Activated T-helper 9 cell treated with anti-CD3 and anti-CD28 coated beads, Interleukin-2, amount 50 U/mL, for 16 hours (primary cell): ENCODE measurements at regions not wholly inside any gene's neighbourhood (a gene's known extent, or its start where the extent isn't known, plus 50 kb on each side); places are given as distances from the start of the nearest gene placed in this dataset.

Source experiments
- DNase-seq: peaks from one replicate; pipeline ENCODE4 v3.0.0-alpha.2; 2020; ENCODE audit warnings: low read depth

DNA sequence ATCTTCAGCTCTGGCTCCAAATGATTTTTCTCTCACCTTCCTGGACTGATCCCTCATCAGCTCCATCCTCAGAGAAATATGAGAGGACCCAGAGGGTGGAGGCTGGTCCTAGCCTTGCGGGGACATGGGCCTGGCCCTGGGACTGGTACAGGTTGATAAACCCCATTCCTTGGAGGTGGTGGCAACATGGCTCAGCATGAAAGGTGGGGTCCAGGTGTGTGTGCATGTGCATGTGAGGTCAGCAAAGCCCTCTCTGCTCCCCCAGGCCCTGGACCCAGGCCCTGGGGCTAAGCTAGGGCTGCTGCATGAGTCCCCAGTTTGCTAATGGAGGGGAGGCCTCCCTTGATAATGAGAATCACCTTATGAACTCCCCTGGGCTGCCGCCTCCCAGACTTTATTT, 363.1 kb downstream of the MATN1 start:
- no peak for DNase-seq

DNA sequence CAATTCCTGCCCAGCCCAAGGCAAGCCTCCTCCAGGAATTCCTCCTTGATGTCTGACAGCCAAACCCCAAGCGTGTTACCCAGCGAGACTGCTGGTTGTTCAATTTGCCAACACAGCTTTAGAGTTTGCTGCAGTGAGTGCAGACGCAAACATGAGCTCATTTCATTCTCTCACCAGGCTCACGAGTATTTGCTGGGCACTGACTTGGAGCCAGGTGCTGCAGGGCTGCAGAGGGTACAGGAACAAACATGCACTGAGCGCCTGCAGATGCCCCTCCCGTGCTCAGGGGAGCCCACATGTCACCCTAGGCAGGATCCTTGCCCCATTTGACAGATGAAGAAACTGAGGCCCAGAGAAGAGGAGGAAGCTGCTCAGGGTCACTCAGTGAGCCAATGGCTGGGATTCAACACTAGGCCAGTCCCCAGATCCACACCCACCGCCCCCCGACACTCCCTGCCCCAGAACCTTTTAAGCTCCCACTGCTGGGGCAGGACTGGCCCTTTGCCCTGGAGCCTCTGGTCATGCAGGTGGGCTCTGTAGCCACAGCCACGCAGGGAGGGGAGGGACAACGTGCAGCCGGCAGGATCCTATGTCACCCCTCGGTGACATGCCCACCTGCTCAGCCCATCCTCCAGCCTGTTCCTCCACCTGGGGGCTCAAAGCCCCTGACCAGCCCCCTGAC, 363.7 kb downstream of the MATN1 start:
- no peak for DNase-seq

- DNase-seq = no peak
Observed at GRCh38 chr1:30358500-30358899, 364.9 kb downstream of the MATN1 start.

DNA sequence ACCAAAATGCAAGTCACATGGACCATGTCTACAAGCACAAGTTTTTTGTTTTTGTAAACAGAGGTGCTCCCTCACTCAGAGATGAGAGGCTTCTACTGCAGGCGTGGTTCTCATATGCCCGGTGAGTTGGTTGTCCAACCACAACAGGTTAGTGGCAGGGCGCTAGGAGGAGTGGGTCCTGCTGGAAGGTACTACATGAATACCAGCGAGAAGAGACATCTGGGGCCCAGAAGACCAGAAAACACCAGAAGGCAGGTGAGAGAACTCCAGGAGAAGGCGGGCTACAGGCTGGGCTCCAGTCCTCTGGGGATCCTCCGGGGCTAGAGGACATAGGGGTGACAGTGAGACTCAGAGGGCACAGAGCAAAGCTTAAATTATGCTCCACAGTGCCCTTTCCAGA, 366.5 kb downstream of the MATN1 start:
- DNase-seq = no peak

- DNase-seq = no peak
Observed at GRCh38 chr1:30354410-30354809, 369.0 kb downstream of the MATN1 start.

DNA sequence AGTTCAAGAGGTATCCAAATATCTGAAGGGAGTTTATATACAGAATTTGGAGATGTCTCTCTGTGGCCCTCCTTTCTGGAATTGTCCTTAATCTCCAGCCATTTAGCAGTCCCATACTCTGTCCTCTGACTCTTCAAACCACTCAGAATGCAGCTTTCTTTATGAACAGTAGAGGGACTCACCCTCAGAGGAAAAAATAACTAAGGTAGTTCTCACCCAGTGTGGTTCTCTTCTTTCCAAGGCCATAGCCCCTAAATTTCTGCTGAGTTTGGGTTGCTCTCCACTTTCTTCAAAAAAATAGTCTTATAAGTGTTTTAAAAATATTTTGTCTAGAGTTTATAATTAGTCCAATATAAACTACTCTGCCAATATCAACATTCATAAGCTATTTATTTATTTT, 369.7 kb downstream of the MATN1 start:
- DNase-seq = no peak

DNA sequence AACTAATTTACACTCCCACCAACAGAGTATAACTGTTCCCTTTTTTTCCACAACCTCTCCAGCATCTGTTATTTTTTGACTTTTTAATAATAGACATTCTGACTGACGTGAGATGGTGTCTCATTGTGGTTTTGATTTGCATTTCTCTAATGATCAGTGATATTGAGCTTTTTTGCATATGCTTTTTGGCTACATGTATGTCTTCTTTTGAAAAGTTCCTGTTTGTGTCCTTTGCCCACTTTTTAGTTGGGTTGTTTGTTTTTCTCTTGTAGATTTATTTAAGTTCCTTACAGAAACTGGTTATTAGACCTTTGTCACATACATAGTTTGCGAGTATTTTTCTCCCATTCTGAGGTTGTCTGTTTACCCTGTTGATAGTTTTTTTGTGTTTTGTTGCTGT, 375.2 kb downstream of the MATN1 start:
- no peak for DNase-seq

DNA sequence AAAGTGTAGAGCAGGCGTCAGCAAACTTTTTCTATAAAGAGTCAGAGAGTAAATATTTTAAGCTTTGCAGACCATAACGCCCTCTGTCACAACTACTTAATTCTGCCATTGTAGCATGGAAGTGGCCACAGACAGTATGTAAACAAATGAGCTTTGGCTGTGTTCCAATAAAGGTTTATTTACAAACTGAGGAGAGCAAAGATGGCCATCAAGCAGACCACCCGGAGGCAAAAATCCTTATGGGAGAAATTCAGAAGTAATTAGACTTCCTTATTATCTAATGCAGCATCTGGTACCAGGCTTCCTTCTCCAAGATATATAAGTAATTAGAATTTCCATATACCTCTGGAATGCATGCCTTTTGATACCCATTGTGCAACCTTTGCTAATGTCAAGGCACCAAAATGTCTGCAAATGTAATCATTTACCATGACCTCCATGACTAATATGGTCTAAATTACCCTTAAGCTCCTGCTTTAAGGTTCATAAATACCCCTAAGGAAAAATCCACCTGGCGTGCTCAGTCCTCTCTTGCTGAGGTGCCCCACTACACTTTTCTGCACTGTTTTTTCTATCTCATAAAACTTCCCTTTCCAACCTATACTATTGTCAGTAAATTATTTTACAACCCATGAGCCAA, 377.8 kb downstream of the MATN1 start:
- DNase-seq = no peak

GRCh38 chr1:30343562-30343961, 379.8 kb downstream of the MATN1 start:
- DNase-seq = no peak

- no peak for DNase-seq
Observed at GRCh38 chr1:30342535-30343141, 380.7 kb downstream of the MATN1 start.

- DNase-seq = no peak
Observed at GRCh38 chr1:30340934-30341333, 382.5 kb downstream of the MATN1 start.

DNA sequence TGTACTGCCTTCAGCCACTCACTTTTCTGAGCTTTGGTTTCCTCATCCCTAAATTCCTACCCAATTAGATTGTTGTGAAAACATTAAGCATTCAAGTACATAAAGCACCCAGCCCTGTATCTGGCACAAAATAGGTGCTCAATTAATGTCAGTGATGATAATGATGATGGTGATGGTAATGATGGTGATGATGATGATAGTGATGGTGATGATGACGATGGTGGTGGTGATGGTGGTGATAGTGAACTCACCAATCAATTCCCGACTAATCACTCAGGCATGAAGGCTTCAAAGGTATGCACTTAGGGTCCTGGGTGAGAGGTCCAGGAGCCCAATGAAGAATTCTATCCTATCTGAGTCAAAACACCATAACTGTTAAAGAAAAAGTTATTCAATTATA, 383.5 kb downstream of the MATN1 start:
- no peak for DNase-seq

DNA sequence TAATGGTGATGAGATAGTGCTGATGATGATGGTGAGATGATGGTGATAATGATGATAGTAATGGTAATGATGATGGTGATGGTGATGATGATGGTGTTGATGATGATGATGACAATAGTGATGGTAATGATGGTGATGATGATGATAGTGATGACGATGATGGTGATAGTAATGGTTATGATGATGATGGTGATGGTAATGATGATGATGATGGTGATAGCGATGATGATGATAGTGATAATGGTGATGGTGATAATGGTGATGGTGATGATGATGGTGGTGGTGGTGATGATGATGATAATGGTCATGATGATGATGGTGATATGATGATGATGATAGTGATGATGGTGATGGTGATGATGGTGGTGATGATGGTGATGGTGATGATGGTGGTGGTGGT, 384.6 kb downstream of the MATN1 start:
- DNase-seq = no peak

DNA sequence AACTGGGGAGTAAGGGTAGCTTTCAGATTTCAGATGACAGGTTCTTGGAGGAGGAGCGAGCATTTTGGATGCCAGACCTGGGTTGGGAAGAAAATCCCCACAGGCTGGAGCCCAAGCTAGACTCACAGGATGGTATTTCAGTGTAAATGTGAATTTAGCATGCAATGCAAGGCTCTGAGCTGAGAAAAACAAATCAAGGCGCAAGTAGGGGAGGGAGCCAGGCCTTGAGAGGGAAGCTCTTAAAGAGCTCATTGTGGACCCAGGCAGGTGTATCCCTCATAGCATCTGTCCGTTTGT, 386.1 kb downstream of the MATN1 start:
- no peak for DNase-seq

DNA sequence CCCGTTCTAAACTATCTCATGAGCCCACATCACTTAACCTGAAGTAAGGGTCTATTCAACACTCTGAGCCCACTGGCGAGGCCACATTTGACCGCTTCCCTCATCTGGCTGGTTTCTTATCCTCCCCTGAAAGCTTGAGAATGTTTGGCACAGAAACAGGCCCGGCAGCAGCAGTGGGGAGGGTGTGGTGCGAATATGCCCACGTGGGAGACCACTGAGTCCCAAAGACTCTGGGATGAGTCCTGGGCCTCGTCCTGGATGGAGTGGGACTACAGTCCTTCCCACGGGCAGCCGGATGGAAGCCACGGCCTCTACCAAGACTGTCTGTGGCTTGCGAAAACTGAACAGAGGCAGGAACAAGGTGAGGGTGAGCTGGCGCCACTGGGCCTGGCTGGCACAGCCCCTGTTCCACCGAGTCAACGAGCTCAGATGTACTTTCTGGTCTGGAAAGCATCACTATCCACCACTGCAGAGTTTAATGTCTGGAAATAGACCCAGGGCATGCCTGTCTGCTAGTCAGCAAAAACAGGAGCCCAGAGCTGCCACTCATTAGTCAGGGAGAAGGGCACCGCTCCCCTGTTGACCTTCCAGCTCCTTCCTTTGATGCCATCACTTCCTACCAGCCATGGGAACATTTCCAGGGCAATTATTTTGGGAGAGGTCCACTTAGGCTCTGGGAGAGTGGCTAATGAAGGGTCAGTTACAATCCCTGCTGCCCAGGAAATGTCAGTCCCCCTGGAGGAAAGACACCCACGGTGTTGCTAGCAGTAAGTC, 386.6 kb downstream of the MATN1 start:
- DNase-seq = no peak

DNA sequence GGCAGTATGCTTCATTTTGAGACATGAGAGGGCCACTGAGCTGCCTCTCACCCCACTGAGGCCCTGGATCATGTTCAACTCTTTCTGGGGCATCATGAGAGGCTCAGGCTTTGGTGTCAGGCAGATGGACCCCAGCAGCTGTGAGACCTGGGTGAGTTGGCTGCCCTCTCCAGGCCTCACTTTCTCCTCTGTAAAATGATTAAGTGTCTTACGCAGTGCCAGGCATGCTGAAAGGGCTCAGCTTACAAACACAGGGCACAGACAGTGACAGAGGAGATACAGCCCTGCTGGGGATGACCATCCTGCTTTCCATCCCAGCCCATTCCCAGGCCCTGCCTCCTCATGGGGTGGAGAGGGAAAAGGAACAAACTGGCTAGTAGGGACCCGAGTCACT, 387.4 kb downstream of the MATN1 start:
- DNase-seq = no peak

- no peak for DNase-seq
Observed at GRCh38 chr1:30335389-30335996, 387.9 kb downstream of the MATN1 start.

DNA sequence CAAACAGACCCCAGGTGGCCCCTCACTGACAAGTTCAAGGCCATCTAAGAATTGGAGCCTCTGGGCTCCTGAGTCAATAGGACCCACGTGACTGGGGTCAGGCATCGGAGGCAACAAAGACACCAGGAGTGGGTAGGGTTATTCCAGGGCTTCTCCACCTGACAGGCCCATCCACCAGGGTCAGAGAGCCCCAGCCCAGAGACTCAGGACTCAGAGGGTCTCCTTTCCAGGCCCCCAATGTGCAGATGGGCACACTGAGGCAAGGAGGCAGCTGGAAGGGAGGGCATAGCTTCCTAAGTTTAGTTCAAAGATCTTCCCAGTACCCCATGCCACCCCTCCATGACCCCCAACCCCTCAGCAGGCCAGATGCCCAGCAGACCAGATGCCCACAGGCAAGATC, 388.6 kb downstream of the MATN1 start:
- DNase-seq = no peak

DNA sequence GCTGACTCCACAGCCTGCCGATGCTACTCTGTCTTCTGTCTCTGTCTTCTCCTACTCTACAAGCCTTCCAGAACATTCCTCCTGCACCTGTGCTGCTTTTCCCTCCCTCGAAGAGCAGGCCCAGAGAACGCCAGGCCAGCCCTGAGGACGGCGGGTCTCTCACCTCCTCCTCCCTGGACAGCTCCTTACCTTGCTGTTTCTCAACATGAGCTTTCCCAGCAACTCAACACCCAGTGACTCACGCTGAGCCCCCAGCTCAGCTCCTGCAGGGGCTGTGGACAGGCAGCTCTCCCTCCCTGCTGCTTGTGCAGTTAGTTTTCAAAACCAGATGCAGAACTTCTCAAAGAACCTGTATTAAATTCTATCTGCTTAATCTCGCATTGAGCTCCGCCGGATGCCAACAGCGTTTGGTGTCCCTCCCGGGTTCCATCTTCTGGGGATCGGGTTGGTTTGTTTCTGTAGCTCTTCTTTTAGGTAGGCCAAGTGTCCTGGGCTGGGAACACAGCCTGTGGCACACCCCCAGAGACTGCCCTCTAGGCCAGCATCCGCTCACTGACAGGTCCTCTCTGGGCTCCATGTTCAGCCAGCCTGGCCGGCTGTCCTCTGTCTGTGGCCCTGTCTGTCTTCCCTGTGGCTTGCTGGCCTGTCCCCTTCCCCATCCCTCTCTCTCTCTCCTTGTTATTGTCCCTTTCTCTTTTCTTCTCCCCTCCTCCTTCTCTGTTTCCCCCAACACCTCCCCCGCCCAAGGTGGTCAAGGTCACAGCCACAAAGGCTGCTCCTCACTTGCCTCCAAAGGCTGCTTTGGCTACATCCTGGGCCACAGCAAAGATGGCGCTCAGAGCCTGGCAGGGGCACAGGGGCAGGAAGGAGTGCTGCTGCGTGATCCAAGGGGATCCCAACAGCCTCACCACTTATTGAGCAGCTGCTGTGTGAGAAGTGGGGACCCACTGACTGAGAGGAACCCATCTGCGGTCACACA, 391.0 kb downstream of the MATN1 start:
- no peak for DNase-seq

DNA sequence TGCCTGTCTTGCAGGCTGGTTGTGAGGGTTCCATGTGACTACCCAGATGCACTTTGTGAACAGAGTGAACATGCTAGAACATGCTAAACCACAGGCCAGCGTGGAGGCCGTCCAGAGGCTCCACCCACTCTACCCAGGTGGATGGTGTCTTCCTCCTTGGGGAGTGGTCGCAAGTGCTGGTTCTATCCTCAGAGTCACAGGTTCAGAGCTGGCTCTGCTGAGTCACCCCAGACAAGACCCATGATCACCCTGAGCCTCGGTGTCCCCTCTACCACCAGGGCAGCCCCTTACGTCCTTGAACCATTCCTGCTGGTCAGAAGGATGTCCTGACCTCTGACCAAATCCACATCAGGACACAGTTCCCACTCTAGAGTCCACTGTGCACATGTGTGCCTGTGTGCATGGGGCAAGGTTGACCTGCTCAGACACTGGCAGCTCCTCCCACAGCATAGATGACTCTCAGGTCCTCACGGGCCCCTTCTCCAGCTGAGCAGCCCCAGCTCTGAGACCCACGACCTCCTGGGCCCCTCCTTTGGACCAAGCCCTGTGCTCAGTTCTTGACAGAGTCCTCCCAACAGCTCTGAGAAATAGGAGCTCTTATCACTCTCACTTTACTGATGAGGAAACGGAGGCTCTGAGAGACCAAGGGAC, 391.8 kb downstream of the MATN1 start:
- DNase-seq = no peak

DNA sequence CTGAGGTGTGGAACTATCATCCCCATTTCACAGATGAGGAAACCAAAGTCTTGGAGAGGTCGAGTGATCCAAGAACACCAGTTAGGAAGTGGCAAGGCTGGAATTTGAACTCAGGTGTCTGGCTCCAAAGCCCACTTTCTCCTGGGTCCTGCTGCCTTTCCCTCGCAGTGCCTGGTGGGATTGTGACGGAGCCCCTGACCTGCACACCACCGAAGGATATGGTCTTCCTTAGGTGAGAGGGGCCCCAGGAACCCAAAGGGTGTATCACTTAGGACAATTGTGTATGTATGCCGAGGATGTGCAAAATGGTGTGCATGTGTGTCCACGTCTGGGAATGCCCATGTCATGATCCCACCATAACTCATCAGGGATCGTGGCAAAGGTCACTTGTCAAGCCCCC, 392.7 kb downstream of the MATN1 start:
- no peak for DNase-seq
